ENCODE measurements at regions not wholly inside any gene's neighbourhood (a gene's known extent, or its start where the extent isn't known, plus 50 kb on each side); places are given as distances from the start of the nearest gene placed in this dataset.

- TF ChIP-seq POLR2A (IDR thresholded peaks at IDR 0.05): no peak
- TF ChIP-seq CTCF (IDR thresholded peaks at IDR 0.05): no peak
Measured at GRCh38 chr2:64402876-64403275, 51.1 kb upstream of the LGALSL start.

Measured in gastroesophageal sphincter (tissue), 3 donors.